Glomerular visceral epithelial cell (primary cell): ENCODE measurements at regions not wholly inside any gene's neighbourhood (a gene's known extent, or its start where the extent isn't known, plus 50 kb on each side); places are given as distances from the start of the nearest gene placed in this dataset.

Experiments
- DNase-seq: peaks from one replicate; pipeline ENCODE4 v3.0.0-alpha.2; 2016; ENCODE audit errors: extremely low spot score

DNA sequence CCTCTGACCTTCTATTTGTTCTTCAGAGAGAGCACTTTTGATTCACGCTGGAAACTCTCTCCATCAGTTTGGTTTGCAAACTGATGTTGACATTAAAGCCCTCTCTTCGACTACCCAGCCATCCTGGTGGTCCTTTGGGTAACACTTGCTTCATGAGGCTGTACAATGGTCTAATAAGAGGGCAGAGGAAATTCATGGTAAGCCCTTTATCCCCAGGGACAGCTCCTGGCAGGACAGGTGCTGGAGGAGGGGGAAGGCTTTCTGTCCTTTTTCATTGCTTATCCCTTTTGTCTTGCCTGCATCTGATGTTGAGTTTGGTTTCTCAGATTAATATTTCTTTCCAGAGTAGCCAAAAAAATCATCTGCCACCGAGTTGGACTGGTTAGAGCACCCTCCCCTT, 52.1 kb upstream of the CD93 start:
- DNase-seq, result no peak

DNA sequence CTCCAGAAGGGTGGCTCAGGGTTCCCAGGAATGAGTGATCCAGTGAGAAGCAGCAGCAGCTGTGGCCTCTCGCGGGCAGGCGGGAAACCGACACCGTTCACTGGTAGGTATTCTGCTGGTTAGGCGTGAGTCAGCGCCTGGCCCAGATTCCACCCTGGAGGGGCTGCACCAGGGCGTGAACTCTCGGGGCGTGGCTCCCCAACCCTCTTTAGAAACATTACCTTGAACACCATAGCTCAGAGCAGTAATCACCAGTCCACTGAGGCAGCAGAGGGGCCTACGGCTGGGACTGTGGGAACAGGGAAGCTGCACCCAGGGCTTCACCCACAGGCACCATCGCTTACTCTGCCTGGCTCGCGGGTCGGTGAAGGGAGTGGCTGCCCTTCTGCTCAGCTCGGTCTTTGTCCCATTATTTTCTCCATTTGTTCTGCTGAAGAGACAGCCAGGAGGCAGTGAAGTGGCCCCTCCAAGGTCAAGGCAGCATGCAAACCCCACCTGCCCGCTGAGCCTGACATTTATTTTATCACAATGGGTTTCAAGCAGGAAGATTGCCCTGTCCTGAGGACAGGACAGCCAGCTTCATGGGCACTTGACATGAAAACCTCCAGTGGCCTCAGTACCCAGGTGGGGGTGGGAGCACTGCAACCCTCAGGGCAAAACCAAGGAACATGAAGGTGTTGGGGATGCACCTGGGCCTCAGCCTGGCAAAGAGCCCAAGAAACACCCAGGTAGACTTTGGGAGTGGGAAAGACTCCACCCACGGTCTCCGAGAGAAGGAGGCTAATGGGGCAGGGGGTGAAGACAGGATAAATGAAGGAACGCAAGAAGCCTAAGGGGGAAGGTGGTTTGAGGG, 51.0 kb upstream of the CD93 start:
- DNase-seq, result no peak

DNA sequence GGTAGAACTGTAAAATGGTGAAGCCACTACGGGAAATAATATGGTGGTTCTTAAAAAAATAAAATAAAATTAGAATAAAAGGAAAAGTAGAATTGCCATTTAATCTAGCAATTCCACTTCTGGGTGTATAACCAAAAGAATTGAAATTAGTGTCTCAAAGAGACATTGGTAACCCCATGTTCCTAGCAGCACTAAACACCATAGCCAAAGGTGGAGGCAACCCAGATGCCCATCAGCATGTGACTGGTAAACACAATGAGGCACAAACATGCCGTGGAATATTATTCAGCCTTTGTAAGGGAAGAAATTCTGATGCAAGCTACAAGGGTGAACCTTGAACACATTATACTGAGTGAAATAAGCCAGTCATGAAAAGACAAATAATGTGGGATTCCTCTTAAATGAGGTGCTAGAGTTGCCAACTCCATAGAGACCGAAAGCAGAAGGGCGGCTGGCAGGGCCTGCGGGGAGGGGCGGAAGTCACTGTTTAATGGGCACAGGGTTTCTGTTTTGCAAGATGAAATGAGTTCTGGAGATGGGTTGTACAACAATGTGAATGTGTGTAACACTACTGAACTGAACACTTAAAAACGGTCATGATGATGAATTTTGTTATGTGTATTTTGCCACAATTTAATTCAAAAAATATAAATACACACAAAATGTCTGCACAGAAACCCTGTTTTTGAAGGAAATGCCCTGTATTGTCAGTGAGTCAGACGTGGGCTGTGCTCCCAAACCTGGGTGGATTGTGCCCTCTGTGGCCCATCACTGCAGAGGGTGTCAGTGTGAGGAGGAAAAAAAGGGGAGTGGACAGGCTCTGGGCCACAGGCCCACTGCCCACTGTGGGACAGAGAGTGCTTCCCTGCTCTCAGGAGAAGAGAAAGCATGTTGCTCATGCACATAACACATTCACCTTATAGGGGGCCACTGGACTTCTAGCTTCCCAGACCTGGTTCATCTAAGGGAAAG, 49.6 kb upstream of the CD93 start:
- DNase-seq, result no peak
